ENCODE measurements at regions not wholly inside any gene's neighbourhood (a gene's known extent, or its start where the extent isn't known, plus 50 kb on each side); places are given as distances from the start of the nearest gene placed in this dataset.

DNA sequence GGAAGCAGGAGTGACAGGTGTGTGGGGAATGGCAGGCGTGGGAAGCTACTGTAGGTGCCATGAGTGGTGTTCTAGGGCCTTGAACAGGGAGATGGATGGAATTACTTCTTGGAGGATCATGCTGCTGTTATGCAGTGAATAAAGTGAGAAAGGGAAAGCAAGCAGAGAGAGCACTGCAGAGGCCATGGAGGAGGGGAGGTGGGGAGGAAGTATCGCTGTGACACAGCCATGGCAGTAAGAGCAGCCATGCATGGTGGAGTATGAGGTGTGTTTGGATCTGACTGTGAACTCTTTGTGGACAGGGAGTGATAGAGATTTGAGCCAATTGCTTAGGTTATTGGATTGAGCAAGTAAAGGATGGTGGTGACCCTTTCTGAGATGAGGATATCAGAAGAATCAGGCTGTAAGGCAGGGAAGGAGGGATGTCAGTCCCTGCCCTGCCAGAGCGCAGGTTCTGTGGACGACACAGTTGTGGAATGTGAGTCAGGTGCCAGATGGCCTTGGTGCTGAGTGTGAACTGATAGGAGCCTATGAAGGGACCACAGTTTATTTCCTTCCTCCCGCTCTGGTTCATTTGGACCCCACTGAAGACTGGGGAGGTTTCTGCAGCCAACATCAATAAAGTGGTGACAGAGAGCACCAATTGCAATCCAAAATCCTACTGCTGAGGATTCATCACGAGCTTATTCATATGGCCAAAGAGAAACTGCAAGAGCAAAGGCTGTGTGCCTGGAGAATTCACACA is 105.5 kb upstream of the TMEM72 start:
- no peak for TF ChIP-seq POLR2AphosphoS5 (IDR thresholded peaks at IDR 0.05; ENCODE audit: control insufficient read depth, insufficient read depth, low read depth, low read length)
- TF ChIP-seq, protein P1, sequence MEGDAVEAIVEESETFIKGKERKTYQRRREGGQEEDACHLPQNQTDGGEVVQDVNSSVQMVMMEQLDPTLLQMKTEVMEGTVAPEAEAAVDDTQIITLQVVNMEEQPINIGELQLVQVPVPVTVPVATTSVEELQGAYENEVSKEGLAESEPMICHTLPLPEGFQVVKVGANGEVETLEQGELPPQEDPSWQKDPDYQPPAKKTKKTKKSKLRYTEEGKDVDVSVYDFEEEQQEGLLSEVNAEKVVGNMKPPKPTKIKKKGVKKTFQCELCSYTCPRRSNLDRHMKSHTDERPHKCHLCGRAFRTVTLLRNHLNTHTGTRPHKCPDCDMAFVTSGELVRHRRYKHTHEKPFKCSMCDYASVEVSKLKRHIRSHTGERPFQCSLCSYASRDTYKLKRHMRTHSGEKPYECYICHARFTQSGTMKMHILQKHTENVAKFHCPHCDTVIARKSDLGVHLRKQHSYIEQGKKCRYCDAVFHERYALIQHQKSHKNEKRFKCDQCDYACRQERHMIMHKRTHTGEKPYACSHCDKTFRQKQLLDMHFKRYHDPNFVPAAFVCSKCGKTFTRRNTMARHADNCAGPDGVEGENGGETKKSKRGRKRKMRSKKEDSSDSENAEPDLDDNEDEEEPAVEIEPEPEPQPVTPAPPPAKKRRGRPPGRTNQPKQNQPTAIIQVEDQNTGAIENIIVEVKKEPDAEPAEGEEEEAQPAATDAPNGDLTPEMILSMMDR (IDR thresholded peaks at IDR 0.05 in 2 of 3, conservative IDR thresholded peaks at IDR 0.05 in 1 of 3; ENCODE audit: insufficient read depth in 2 of 3, low read depth in 1 of 3, low read length in 3 of 3): no peak
- TF ChIP-seq CBX2 (IDR thresholded peaks at IDR 0.05; ENCODE audit: insufficient read depth, low read length, poor library complexity, severe bottlenecking): no peak
- TF ChIP-seq PCBP1 (IDR thresholded peaks at IDR 0.05; ENCODE audit: low read depth, low read length, poor library complexity, severe bottlenecking): no peak
- no peak for TF ChIP-seq CEBPB (tag; IDR thresholded peaks at IDR 0.05)
- TF ChIP-seq ZNF384 (IDR thresholded peaks at IDR 0.05; ENCODE audit: low read depth, low read length): no peak
- TF ChIP-seq MYC (IDR thresholded peaks at IDR 0.05; ENCODE audit: low read depth, low read length): no peak
- TF ChIP-seq MYC (CRISPR knock-in tag; IDR thresholded peaks at IDR 0.05; ENCODE audit: borderline replicate concordance, low read depth): no peak
- TF ChIP-seq CHD1 (IDR thresholded peaks at IDR 0.05; ENCODE audit: low read length): no peak
- TF ChIP-seq NFE2 (IDR thresholded peaks at IDR 0.05; ENCODE audit: low read depth): no peak
- no peak for TF ChIP-seq EZH2 (IDR thresholded peaks at IDR 0.05; ENCODE audit: borderline replicate concordance, low read depth, low read length)
- TF ChIP-seq XRCC4 (IDR thresholded peaks at IDR 0.05; ENCODE audit: extremely low read depth, insufficient read depth, insufficient read length): no peak

Measured in K562 (cell line).